B cell (primary cell): ENCODE measurements at regions not wholly inside any gene's neighbourhood (a gene's known extent, or its start where the extent isn't known, plus 50 kb on each side); places are given as distances from the start of the nearest gene placed in this dataset.

Source experiments
- ATAC-seq: fragments of 200-7000 bp; cut with Tn5 transposase; one replicate; pipeline ENCODE4 v1.10.0; 2021; ENCODE audit warnings: low read depth, mild to moderate bottlenecking, moderate number of reproducible peaks, moderate library complexity
- CTCF ChIA-PET: fragments of 350-600 bp; sonication (Branson Sonifier 250); formaldehyde crosslinking; loops from one replicate; lab custom pipeline; 2021; ENCODE audit warnings: antibody characterized with exemption, inconsistent platforms; lab: Charles Lee
- POLR2A ChIA-PET: fragments of 350-600 bp; sonication (Branson Sonifier 250); formaldehyde crosslinking; loops from one replicate; lab custom pipeline; 2021; ENCODE audit warnings: antibody characterized with exemption; lab: Charles Lee
- DNase-seq: peaks from one replicate; pipeline ENCODE4 v3.0.0; 2013
- H2AFZ ChIP-seq: 2 replicates; pipeline ENCODE4 v1.6.1; 2012; ENCODE audit warnings: mild to moderate bottlenecking, low read depth, low read length; ENCODE audit not compliant: insufficient read depth, poor library complexity, severe bottlenecking
- H3K27ac ChIP-seq, 2 donors: 1 replicate in 1 of 2; 2 replicates in 1 of 2; pipeline ENCODE4 v1.5.1; 2012 to 2013; ENCODE audit warnings: low read length in 2 of 2, mild to moderate bottlenecking in 2 of 2, moderate library complexity in 1 of 2
- H3K27me3 ChIP-seq, 4 experiments: fragments of 200-600 bp in 1 of 4; sonication (generic) in 1 of 4; replicated peaks in 1 of 4; 1 replicate in 2 of 4; 2 replicates in 2 of 4; pipeline versions ENCODE4 v1.6.1 to v1.7.0; 2013 to 2016; ENCODE audit warnings: low read length in 3 of 4, mild to moderate bottlenecking in 2 of 4, mixed read lengths in 1 of 4, moderate library complexity in 1 of 4; ENCODE audit not compliant: insufficient read depth in 4 of 4, control insufficient read depth in 3 of 4; ENCODE audit errors: control extremely low read depth in 1 of 4
- H3K36me3 ChIP-seq, 2 experiments: replicated peaks in 1 of 2; 1 replicate in 1 of 2; 2 replicates in 1 of 2; pipeline versions ENCODE4 v1.6.1 to v1.7.1; 2013; ENCODE audit warnings: low read length in 1 of 2; ENCODE audit not compliant: insufficient read depth in 2 of 2, control insufficient read depth in 1 of 2; ENCODE audit errors: control extremely low read depth in 1 of 2, extremely low read depth in 1 of 2
- H3K4me1 ChIP-seq, 2 donors: fragments of 200-600 bp in 1 of 2; sonication (generic) in 1 of 2; 1 replicate in 1 of 2; 2 replicates in 1 of 2; pipeline versions ENCODE4 v1.5.1 to v1.6.1; 2013 to 2017; ENCODE audit warnings: low read length in 2 of 2; ENCODE audit not compliant: control insufficient read depth in 2 of 2, insufficient read depth in 2 of 2
- H3K4me2 ChIP-seq: replicated peaks from 2 replicates; pipeline ENCODE3; 2012; ENCODE audit warnings: mild to moderate bottlenecking, low read depth, low read length; ENCODE audit not compliant: poor library complexity, severe bottlenecking
- H3K4me3 ChIP-seq, 5 experiments: fragments of 200-600 bp in 1 of 5; sonication (generic) in 1 of 5; 1 replicate in 3 of 5; 2 replicates in 2 of 5; pipeline versions ENCODE4 v1.5.1 to v1.7.0; 2011 to 2016; ENCODE audit warnings: low read length in 4 of 5, mild to moderate bottlenecking in 4 of 5, low read depth in 2 of 5, control low read depth in 1 of 5, moderate library complexity in 1 of 5; ENCODE audit not compliant: insufficient read depth in 1 of 5; ENCODE audit errors: control extremely low read depth in 1 of 5, extremely low read depth in 1 of 5
- H3K79me2 ChIP-seq: fragments of 200-600 bp; sonication (generic); one replicate; pipeline ENCODE4 v1.6.0; 2016; ENCODE audit warnings: low read length; ENCODE audit not compliant: control insufficient read depth, insufficient read depth
- H3K9ac ChIP-seq: fragments of 200-600 bp; sonication (generic); 2 replicates; pipeline ENCODE4 v1.6.1; 2017; ENCODE audit warnings: mild to moderate bottlenecking, low read length, moderate library complexity
- H3K9me3 ChIP-seq, 3 donors: one replicate each; pipeline versions ENCODE4 v1.6.1 to v1.7.1; 2013; ENCODE audit warnings: low read length in 2 of 3; ENCODE audit not compliant: control insufficient read depth in 2 of 3, insufficient read depth in 1 of 3; ENCODE audit errors: control extremely low read depth in 1 of 3
- H4K20me1 ChIP-seq: 2 replicates; pipeline ENCODE4 v1.6.0; 2012; ENCODE audit warnings: mild to moderate bottlenecking, low read length; ENCODE audit not compliant: insufficient read depth, control insufficient read depth, poor library complexity, severe bottlenecking
- H3K27ac Mint-ChIP-seq: one replicate; pipeline ENCODE4 v1.8.0; 2021; ENCODE audit warnings: mixed read lengths
- H3K27me3 Mint-ChIP-seq: one replicate; pipeline ENCODE4 v1.8.0; 2021; ENCODE audit warnings: mixed read lengths
- H3K4me1 Mint-ChIP-seq: one replicate; pipeline ENCODE4 v1.8.0; 2021; ENCODE audit warnings: mixed read lengths
- H3K4me3 Mint-ChIP-seq: one replicate; pipeline ENCODE4 v1.8.0; 2021; ENCODE audit warnings: mixed read lengths
- H3K9me3 Mint-ChIP-seq: one replicate; pipeline ENCODE4 v1.8.0; 2022; ENCODE audit warnings: mixed read lengths; ENCODE audit not compliant: insufficient read depth
- EZH2 ChIP-seq: IDR thresholded peaks from 2 replicates; pipeline ENCODE4 v1.6.1; 2012; ENCODE audit warnings: borderline replicate concordance, low read depth, mild to moderate bottlenecking, moderate library complexity, low read length; ENCODE audit not compliant: insufficient read depth, poor library complexity, severe bottlenecking
- WGBS: methylation state at CpG from one replicate; pipeline ENCODE4 v1.1.5; 2013; ENCODE audit warnings: missing lambda C conversion rate; ENCODE audit not compliant: insufficient coverage; 5-methylcytosine and 5-hydroxymethylcytosine counted together
- intact Hi-C: fragments of 100-400 bp; cut with micrococcal nuclease; formaldehyde crosslinking; loops from one replicate; pipeline ENCODE4 v1.10.0; 2022
- TF ChIP-seq, protein P1 (sequence below): fragments of 200-600 bp; IDR thresholded peaks from one replicate; pipeline ENCODE4 v1.8.0; 2022; ENCODE audit warnings: antibody characterized with exemption, mild to moderate bottlenecking

DNA sequence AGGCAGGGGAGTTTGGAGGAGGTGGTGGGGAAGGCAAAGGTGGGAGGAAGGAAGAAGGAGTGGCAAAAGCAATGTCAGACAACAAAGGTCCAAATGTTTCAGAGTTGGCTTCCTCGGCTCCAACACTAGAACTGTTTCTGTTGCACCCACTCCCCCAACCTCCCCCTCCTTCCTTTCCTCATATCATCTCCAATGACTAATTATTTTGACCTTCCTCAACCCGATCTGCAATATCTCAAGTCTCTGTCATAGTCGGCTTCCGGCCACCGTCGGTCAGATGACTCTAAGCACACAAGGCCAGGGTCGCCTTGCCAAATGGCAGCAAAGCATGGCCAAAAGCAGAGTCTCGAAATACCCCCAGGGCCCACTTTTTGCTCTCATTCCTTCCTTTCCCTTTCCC, 637.0 kb upstream of the TBX3 start:
- intact Hi-C loops: no loop called here
- DNase-seq (no peak), ATAC-seq (no peak)
- POLR2A ChIA-PET: no interaction called here
- CTCF ChIA-PET: no interaction called here
- peaks cover 6% of the 10 kb centered on the region for H3K27me3 Mint-ChIP-seq
- H3K27ac Mint-ChIP-seq: no peak overlapping the region
- H3K4me1 Mint-ChIP-seq: peaks cover 6% of the 10 kb centered on the region
- H3K9me3 Mint-ChIP-seq: peaks cover 3% of the 10 kb centered on the region
- no peaks in the 10 kb centered on the region for H3K36me3 ChIP-seq
- H3K9me3 ChIP-seq: peaks cover 0 to 3% (median 0%) of the 10 kb centered on the region in 3 donors
- no peak overlapping the region for H3K4me2 ChIP-seq
- H3K4me1 ChIP-seq: no peaks in the 10 kb centered on the region
- H3K27me3 ChIP-seq: no peaks in the 10 kb centered on the region
- H3K27ac ChIP-seq: no peak overlapping the region
- H2AFZ ChIP-seq: no peak overlapping the region
- H3K9ac ChIP-seq: no peak overlapping the region
- 79% methylated on average over 7 of the region's 8 CpGs for WGBS
- no peaks in the 10 kb centered on the region for H4K20me1 ChIP-seq
- H3K4me3 Mint-ChIP-seq: no peak overlapping the region
- TF ChIP-seq EZH2: no peak
- TF ChIP-seq, protein P1, sequence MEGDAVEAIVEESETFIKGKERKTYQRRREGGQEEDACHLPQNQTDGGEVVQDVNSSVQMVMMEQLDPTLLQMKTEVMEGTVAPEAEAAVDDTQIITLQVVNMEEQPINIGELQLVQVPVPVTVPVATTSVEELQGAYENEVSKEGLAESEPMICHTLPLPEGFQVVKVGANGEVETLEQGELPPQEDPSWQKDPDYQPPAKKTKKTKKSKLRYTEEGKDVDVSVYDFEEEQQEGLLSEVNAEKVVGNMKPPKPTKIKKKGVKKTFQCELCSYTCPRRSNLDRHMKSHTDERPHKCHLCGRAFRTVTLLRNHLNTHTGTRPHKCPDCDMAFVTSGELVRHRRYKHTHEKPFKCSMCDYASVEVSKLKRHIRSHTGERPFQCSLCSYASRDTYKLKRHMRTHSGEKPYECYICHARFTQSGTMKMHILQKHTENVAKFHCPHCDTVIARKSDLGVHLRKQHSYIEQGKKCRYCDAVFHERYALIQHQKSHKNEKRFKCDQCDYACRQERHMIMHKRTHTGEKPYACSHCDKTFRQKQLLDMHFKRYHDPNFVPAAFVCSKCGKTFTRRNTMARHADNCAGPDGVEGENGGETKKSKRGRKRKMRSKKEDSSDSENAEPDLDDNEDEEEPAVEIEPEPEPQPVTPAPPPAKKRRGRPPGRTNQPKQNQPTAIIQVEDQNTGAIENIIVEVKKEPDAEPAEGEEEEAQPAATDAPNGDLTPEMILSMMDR: no peak
- H3K79me2 ChIP-seq: no peaks in the 10 kb centered on the region
- no peak overlapping the region for H3K4me3 ChIP-seq

DNA sequence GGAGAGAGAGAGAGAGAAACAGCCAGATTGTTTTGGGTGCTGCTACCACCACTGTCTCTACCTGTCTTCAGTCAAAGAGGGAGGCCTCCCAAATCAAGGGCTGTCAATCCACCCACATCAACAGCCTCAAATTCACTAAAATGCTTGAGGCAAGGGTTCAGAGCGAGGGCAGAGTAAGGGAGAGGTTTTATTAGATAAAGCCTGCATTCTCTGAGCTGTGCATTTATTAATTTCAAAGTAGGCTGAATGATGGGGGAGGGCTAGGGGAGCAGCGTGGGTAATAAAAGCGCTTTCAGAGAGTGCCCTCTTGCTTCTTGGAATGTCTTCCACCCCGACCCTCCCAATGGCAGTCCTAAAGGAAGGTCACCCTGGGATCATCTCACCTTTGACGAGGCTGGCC, 636.5 kb upstream of the TBX3 start:
- ATAC-seq: no peak
- Histone ChIP-seq H3K4me3 (no peak overlapping the region), H3K27me3 (no peaks in the 10 kb centered on the region), H3K4me2 (no peak overlapping the region), H2AFZ (no peak overlapping the region), H3K79me2 (no peaks in the 10 kb centered on the region), H3K9me3 (peaks cover 0 to 3% (median 0%) of the 10 kb centered on the region in 3 donors), H3K36me3 (no peaks in the 10 kb centered on the region), H3K27ac (no peak overlapping the region), H3K9ac (no peak overlapping the region), H4K20me1 (no peaks in the 10 kb centered on the region), H3K4me1 (no peaks in the 10 kb centered on the region)
- DNase-seq: no peak
- H3K4me3 Mint-ChIP-seq: no peak overlapping the region
- intact Hi-C loops: no loop called here
- POLR2A ChIA-PET: no interaction called here
- WGBS: 71% methylated on average over 5 of the region's 5 CpGs
- H3K27me3 Mint-ChIP-seq: peaks cover 6% of the 10 kb centered on the region
- H3K4me1 Mint-ChIP-seq: peaks cover 6% of the 10 kb centered on the region
- H3K9me3 Mint-ChIP-seq: peaks cover 2% of the 10 kb centered on the region
- no peak overlapping the region for H3K27ac Mint-ChIP-seq
- TF ChIP-seq EZH2: no peak
- TF ChIP-seq, protein P1: no peak
- CTCF ChIA-PET: no interaction called here
